GM12873 (cell line): ENCODE measurements at regions not wholly inside any gene's neighbourhood (a gene's known extent, or its start where the extent isn't known, plus 50 kb on each side); places are given as distances from the start of the nearest gene placed in this dataset.

Experiments
- TF ChIP-seq, protein P1 (sequence below): IDR thresholded peaks from 2 replicates; pipeline ENCODE4 v1.5.1; 2012; ENCODE audit warnings: low read depth, mild to moderate bottlenecking, moderate library complexity, low read length, control low read depth; ENCODE audit not compliant: insufficient read depth; ENCODE audit errors: missing control alignments

GRCh38 chr18:55166260-55166598 lies 207.0 kb upstream of the CCDC68 start:
- TF ChIP-seq, protein P1, sequence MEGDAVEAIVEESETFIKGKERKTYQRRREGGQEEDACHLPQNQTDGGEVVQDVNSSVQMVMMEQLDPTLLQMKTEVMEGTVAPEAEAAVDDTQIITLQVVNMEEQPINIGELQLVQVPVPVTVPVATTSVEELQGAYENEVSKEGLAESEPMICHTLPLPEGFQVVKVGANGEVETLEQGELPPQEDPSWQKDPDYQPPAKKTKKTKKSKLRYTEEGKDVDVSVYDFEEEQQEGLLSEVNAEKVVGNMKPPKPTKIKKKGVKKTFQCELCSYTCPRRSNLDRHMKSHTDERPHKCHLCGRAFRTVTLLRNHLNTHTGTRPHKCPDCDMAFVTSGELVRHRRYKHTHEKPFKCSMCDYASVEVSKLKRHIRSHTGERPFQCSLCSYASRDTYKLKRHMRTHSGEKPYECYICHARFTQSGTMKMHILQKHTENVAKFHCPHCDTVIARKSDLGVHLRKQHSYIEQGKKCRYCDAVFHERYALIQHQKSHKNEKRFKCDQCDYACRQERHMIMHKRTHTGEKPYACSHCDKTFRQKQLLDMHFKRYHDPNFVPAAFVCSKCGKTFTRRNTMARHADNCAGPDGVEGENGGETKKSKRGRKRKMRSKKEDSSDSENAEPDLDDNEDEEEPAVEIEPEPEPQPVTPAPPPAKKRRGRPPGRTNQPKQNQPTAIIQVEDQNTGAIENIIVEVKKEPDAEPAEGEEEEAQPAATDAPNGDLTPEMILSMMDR: no peak

- TF ChIP-seq, protein P1: no peak
These were observed 204.3 kb upstream of the CCDC68 start for GRCh38 chr18:55163550-55163949.

GRCh38 chr18:55161916-55162315 lies 202.7 kb upstream of the CCDC68 start:
- TF ChIP-seq, protein P1: no peak

DNA sequence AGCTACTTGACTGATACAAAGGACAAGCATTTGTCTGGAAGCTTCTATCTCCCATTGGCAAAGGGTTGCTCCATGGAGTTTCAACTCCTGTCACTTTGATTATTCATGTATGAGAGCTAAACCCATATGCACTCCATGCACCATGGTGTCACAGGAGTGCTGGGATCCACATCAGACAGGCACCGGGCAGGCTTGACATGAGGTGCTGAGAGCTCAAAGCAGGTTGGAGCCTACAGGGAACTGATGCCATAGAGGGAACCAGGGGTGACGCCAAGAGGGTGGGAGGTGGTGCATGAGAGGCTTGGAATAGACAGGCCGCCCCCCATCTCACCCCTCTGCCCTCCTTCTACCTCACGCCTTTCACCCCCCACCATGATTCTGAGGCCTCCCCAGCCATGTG lies 199.8 kb upstream of the CCDC68 start:
- TF ChIP-seq, protein P1: no peak

GRCh38 chr18:55158570-55158969 lies 199.3 kb upstream of the CCDC68 start:
- TF ChIP-seq, protein P1: no peak

- TF ChIP-seq, protein P1: no peak
These were observed 194.1 kb upstream of the CCDC68 start for GRCh38 chr18:55153346-55153745.

GRCh38 chr18:55152801-55153200 lies 193.5 kb upstream of the CCDC68 start:
- TF ChIP-seq, protein P1: no peak
